ENCODE measurements at regions not wholly inside any gene's neighbourhood (a gene's known extent, or its start where the extent isn't known, plus 50 kb on each side); places are given as distances from the start of the nearest gene placed in this dataset.

GRCh38 chr7:131655447-131655846 lies 99.0 kb upstream of the PODXL start:
- H3K4me3 Mint-ChIP-seq (ENCODE audit: unreplicated experiment), result no peak overlapping the region
- TF ChIP-seq, protein P1, sequence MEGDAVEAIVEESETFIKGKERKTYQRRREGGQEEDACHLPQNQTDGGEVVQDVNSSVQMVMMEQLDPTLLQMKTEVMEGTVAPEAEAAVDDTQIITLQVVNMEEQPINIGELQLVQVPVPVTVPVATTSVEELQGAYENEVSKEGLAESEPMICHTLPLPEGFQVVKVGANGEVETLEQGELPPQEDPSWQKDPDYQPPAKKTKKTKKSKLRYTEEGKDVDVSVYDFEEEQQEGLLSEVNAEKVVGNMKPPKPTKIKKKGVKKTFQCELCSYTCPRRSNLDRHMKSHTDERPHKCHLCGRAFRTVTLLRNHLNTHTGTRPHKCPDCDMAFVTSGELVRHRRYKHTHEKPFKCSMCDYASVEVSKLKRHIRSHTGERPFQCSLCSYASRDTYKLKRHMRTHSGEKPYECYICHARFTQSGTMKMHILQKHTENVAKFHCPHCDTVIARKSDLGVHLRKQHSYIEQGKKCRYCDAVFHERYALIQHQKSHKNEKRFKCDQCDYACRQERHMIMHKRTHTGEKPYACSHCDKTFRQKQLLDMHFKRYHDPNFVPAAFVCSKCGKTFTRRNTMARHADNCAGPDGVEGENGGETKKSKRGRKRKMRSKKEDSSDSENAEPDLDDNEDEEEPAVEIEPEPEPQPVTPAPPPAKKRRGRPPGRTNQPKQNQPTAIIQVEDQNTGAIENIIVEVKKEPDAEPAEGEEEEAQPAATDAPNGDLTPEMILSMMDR (IDR thresholded peaks at IDR 0.05; ENCODE audit: partially characterized antibody, unreplicated experiment), result no peak
- H3K9me3 Mint-ChIP-seq (ENCODE audit: unreplicated experiment), result no peaks in the 10 kb centered on the region
- H3K4me1 Mint-ChIP-seq (ENCODE audit: low read depth, unreplicated experiment), result peaks cover 2% of the 10 kb centered on the region
- H3K27ac Mint-ChIP-seq (ENCODE audit: unreplicated experiment), result no peak overlapping the region
- peaks cover 5% of the 10 kb centered on the region for H3K27me3 Mint-ChIP-seq (ENCODE audit: unreplicated experiment)
- DNase-seq, result no peak
- H3K36me3 Mint-ChIP-seq (ENCODE audit: unreplicated experiment), result no peaks in the 10 kb centered on the region

- DNase-seq, result peak; percentile 97
- Mint-ChIP-seq H3K4me1 (ENCODE audit: low read depth, unreplicated experiment) (peaks cover 2% of the 10 kb centered on the region), H3K27me3 (ENCODE audit: unreplicated experiment) (peaks cover 5% of the 10 kb centered on the region), H3K36me3 (ENCODE audit: unreplicated experiment) (no peaks in the 10 kb centered on the region), H3K9me3 (ENCODE audit: unreplicated experiment) (no peaks in the 10 kb centered on the region), H3K27ac (ENCODE audit: unreplicated experiment) (no peak overlapping the region), H3K4me3 (ENCODE audit: unreplicated experiment) (no peak overlapping the region)
- TF ChIP-seq, protein P1 (IDR thresholded peaks at IDR 0.05; ENCODE audit: partially characterized antibody, unreplicated experiment), result peak; percentile 92
Observed at GRCh38 chr7:131654668-131655326, 98.4 kb upstream of the PODXL start.

- Mint-ChIP-seq H3K27ac (ENCODE audit: unreplicated experiment) (no peak overlapping the region), H3K4me1 (ENCODE audit: low read depth, unreplicated experiment) (peaks cover 2% of the 10 kb centered on the region), H3K9me3 (ENCODE audit: unreplicated experiment) (no peaks in the 10 kb centered on the region), H3K36me3 (ENCODE audit: unreplicated experiment) (no peaks in the 10 kb centered on the region), H3K4me3 (ENCODE audit: unreplicated experiment) (no peak overlapping the region), H3K27me3 (ENCODE audit: unreplicated experiment) (peaks cover 5% of the 10 kb centered on the region)
- no peak for DNase-seq
- TF ChIP-seq, protein P1 (IDR thresholded peaks at IDR 0.05; ENCODE audit: partially characterized antibody, unreplicated experiment), result no peak
Observed at GRCh38 chr7:131654249-131654558, 97.8 kb upstream of the PODXL start.

GRCh38 chr7:131653418-131654248 lies 97.2 kb upstream of the PODXL start:
- no peak for DNase-seq
- TF ChIP-seq, protein P1 (IDR thresholded peaks at IDR 0.05; ENCODE audit: partially characterized antibody, unreplicated experiment), result no peak
- no peak overlapping the region for H3K27ac Mint-ChIP-seq (ENCODE audit: unreplicated experiment)
- H3K9me3 Mint-ChIP-seq (ENCODE audit: unreplicated experiment), result no peaks in the 10 kb centered on the region
- peaks cover 5% of the 10 kb centered on the region for H3K27me3 Mint-ChIP-seq (ENCODE audit: unreplicated experiment)
- H3K36me3 Mint-ChIP-seq (ENCODE audit: unreplicated experiment), result no peaks in the 10 kb centered on the region
- H3K4me3 Mint-ChIP-seq (ENCODE audit: unreplicated experiment), result peak overlapping the region; percentile 9
- H3K4me1 Mint-ChIP-seq (ENCODE audit: low read depth, unreplicated experiment), result peaks cover 2% of the 10 kb centered on the region

GRCh38 chr7:131652934-131653333 lies 96.5 kb upstream of the PODXL start:
- no peaks in the 10 kb centered on the region for H3K36me3 Mint-ChIP-seq (ENCODE audit: unreplicated experiment)
- H3K27me3 Mint-ChIP-seq (ENCODE audit: unreplicated experiment), result peaks cover 5% of the 10 kb centered on the region
- peaks cover 2% of the 10 kb centered on the region for H3K4me1 Mint-ChIP-seq (ENCODE audit: low read depth, unreplicated experiment)
- no peak overlapping the region for H3K4me3 Mint-ChIP-seq (ENCODE audit: unreplicated experiment)
- H3K27ac Mint-ChIP-seq (ENCODE audit: unreplicated experiment), result no peak overlapping the region
- TF ChIP-seq, protein P1 (IDR thresholded peaks at IDR 0.05; ENCODE audit: partially characterized antibody, unreplicated experiment), result no peak
- no peaks in the 10 kb centered on the region for H3K9me3 Mint-ChIP-seq (ENCODE audit: unreplicated experiment)
- DNase-seq, result no peak
